ENCODE measurements at regions not wholly inside any gene's neighbourhood (a gene's known extent, or its start where the extent isn't known, plus 50 kb on each side); places are given as distances from the start of the nearest gene placed in this dataset.

DNA sequence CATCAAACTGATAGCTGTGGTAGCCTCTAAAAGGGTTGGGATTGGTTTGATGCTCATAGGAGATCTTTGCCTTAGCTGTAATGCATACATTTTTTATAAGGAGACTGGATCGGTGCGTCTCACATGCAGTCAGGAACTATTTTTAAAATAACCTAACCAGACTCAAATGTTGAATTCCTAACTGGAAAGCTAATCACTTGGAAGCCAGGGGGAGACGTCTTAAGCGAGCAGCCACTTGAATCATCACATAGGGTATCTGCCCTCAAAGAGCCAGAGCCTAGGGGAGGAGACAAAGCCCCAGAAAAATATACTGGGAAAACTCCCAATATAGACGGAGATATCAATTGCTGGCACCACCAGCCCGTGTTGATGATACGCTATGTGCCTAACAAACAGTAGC is 61.7 kb upstream of the PUM1 start:
- DNase-seq: no peak

DNA sequence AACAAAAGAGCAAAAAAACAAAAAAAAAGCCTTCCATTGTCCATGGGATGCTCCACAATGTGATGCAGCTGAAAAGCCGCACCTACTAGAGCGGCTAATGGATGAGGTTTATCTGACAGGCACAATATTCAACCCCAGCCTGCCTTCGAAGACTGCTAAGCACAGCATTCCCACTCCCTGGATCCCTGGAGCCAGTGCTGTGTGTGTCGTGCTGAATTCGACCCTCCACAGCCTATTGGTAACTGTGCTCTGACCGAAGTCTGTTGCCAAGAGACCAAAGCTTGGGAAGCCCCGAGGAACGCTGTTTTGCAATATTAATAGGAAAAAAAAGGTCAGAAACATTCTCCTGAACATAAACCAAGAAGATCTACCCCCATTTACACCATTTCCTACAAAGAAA is 57.2 kb upstream of the PUM1 start:
- DNase-seq: peak; percentile 25

DNA sequence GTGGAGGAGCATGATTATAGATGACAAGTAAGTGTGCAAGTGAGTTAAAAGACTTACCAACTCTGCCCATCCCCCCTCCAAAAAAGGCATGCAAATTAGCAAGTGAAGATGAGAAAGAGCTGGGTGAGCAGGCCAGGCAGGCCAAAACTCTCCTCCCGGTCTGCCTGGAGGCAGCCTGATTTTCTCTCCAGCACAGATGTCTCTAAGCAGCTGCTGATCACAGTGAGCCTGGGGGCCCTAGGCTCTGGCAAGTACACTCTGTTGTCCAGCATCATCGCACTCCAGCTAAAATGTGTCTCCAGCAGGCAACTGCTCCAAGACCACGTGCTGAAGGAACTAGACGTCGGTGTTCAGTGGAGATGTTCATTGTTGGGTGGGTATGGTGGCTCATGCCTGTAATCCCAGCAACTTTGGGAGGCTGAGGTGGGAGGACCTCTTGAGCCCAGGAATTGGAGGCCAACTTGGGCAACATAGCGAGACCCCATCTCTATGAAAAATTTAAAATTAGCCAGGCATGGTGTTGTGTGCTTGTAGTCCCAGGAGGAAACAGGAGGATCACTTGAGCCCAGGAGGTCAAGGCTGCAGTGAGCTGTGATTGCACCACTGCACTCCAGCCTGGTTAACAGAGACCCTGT is 56.7 kb upstream of the PUM1 start:
- DNase-seq: peak; percentile 54

DNA sequence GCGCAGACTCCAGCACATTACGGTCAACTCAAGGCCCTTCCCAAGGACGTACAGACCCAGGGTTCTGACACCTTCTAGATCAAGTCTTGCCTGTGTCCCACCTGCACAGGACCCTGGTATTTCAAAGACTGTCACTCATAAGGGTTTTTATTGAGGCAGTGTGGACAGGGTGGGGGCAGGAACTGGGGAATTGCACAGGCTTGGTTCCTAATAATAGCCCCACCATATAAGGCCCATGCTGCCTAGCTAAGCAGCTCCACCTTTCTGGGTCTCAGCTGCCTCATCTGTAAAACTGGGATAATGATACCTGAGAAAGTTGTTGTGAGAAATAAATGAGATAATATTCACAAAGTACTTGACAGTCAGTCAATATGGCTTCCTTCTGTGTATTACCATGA is 55.3 kb upstream of the PUM1 start:
- DNase-seq: no peak

DNA sequence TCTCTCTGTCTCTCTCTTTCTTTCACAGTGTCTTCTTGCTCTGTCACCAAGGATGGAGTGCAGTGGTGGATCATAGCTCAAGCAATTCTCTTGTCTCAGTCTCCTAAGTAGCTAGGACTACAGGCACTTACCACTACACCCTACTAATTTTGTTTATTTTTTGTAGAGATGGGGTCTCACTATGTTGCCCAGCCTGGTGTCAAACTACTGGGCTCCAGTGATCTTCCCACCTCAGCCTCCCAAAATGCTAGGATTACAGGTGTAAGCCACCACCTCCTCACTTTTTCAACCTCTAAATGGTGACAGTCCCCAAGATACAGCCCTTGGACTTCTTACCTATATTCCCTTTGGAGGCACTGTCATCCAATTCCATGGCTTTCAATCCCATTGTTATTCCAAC is 50.5 kb upstream of the PUM1 start:
- DNase-seq: no peak

Measured in right hindlimb (tissue), 1 donor.